ENCODE measurements at regions not wholly inside any gene's neighbourhood (a gene's known extent, or its start where the extent isn't known, plus 50 kb on each side); places are given as distances from the start of the nearest gene placed in this dataset.

GRCh38 chr6:102355578-102355977 is 962.1 kb downstream of the GRIK2 start:
- intact Hi-C loops (cut with micrococcal nuclease), result no loop called here
- H3K27me3 ChIP-seq (ENCODE audit: control insufficient read depth in 2 of 2, insufficient read depth in 2 of 2, low read length in 2 of 2), result no peaks in the 10 kb centered on the region
- CTCF ChIA-PET, result no interaction called here
- H3K9ac ChIP-seq (replicated peaks; ENCODE audit: extremely low read depth, insufficient read depth, low read length), result no peak overlapping the region
- dilution Hi-C loops (cut with MboI; ENCODE audit: extremely low pct_ligation_motif_present, low sequenced_read_pairs), result no loop called here
- H3K9me3 ChIP-seq (replicated peaks; ENCODE audit: control insufficient read depth, insufficient read depth, low read length), result no peaks in the 10 kb centered on the region
- no peak overlapping the region for H3K4me3 ChIP-seq (replicated peaks in 1 of 3; ENCODE audit: insufficient read depth in 1 of 3, low read depth in 1 of 3, low read length in 3 of 3)
- no TSS peak for BruUV-seq (replicated peaks)
- no peak overlapping the region for H3K4me2 ChIP-seq (ENCODE audit: insufficient read depth, low read length)
- FAIRE-seq, result no peak
- TF ChIP-seq FOS (IDR thresholded peaks at IDR 0.05; ENCODE audit: borderline replicate concordance, insufficient read depth, low read length) (no peak), MAX (IDR thresholded peaks at IDR 0.05; ENCODE audit: insufficient read depth, insufficient read length) (no peak), CTCF (IDR thresholded peaks at IDR 0.05; ENCODE audit: extremely low read depth in 1 of 2, insufficient read depth in 1 of 2, low read depth in 1 of 2, low read length in 2 of 2) (no peak), MYC (IDR thresholded peaks at IDR 0.05; ENCODE audit: low read depth, low read length) (no peak)
- no peak for DNase-seq (ENCODE audit: low read depth, low spot score)
- no peak overlapping the region for H2AFZ ChIP-seq (ENCODE audit: low read depth, low read length)
- H3K79me2 ChIP-seq (ENCODE audit: control insufficient read depth, insufficient read depth, low read length), result no peaks in the 10 kb centered on the region
- POLR2A ChIA-PET, result no interaction called here
- no peaks in the 10 kb centered on the region for H4K20me1 ChIP-seq (replicated peaks; ENCODE audit: control insufficient read depth, extremely low read depth, insufficient read depth, low read length)
- no peaks in the 10 kb centered on the region for H3K9me1 ChIP-seq (replicated peaks; ENCODE audit: control insufficient read depth, extremely low read depth, insufficient read depth, low read length)
- no peak overlapping the region for H3K27ac ChIP-seq (ENCODE audit: insufficient read depth, low read depth, low read length)
- H3K4me1 ChIP-seq (ENCODE audit: control insufficient read depth, extremely low read depth, insufficient read depth, low read length), result no peaks in the 10 kb centered on the region
- H3K36me3 ChIP-seq (ENCODE audit: control insufficient read depth in 2 of 2, extremely low read depth in 1 of 2, insufficient read depth in 2 of 2, low read length in 2 of 2), result no peaks in the 10 kb centered on the region

- no peaks in the 10 kb centered on the region for H3K27me3 ChIP-seq (ENCODE audit: control insufficient read depth in 2 of 2, insufficient read depth in 2 of 2, low read length in 2 of 2)
- H3K9me3 ChIP-seq (replicated peaks; ENCODE audit: control insufficient read depth, insufficient read depth, low read length), result no peaks in the 10 kb centered on the region
- H3K4me3 ChIP-seq (replicated peaks in 1 of 3; ENCODE audit: insufficient read depth in 1 of 3, low read depth in 1 of 3, low read length in 3 of 3), result no peak overlapping the region
- BruUV-seq (replicated peaks), result no TSS peak
- H2AFZ ChIP-seq (ENCODE audit: low read depth, low read length), result no peak overlapping the region
- POLR2A ChIA-PET, result no interaction called here
- H3K27ac ChIP-seq (ENCODE audit: insufficient read depth, low read depth, low read length), result no peak overlapping the region
- H4K20me1 ChIP-seq (replicated peaks; ENCODE audit: control insufficient read depth, extremely low read depth, insufficient read depth, low read length), result no peaks in the 10 kb centered on the region
- no peak for FAIRE-seq
- no peaks in the 10 kb centered on the region for H3K36me3 ChIP-seq (ENCODE audit: control insufficient read depth in 2 of 2, extremely low read depth in 1 of 2, insufficient read depth in 2 of 2, low read length in 2 of 2)
- dilution Hi-C loops (cut with MboI; ENCODE audit: extremely low pct_ligation_motif_present, low sequenced_read_pairs), result no loop called here
- no peaks in the 10 kb centered on the region for H3K9me1 ChIP-seq (replicated peaks; ENCODE audit: control insufficient read depth, extremely low read depth, insufficient read depth, low read length)
- TF ChIP-seq MYC (IDR thresholded peaks at IDR 0.05; ENCODE audit: low read depth, low read length) (no peak), EZH2 (IDR thresholded peaks at IDR 0.05; ENCODE audit: borderline replicate concordance, low read depth, low read length, severe bottlenecking) (no peak), JUN (IDR thresholded peaks at IDR 0.05; ENCODE audit: borderline replicate concordance, insufficient read depth, insufficient read length, low read depth) (no peak), POLR2AphosphoS5 (IDR thresholded peaks at IDR 0.05; ENCODE audit: insufficient read depth, low read depth, low read length) (no peak), GATA2 (IDR thresholded peaks at IDR 0.05; ENCODE audit: insufficient read depth, insufficient read length, low read depth, low read length) (no peak), CTCF (IDR thresholded peaks at IDR 0.05; ENCODE audit: extremely low read depth in 1 of 2, insufficient read depth in 1 of 2, low read depth in 1 of 2, low read length in 2 of 2) (no peak), MAX (IDR thresholded peaks at IDR 0.05; ENCODE audit: insufficient read depth, insufficient read length) (no peak), FOS (IDR thresholded peaks at IDR 0.05; ENCODE audit: borderline replicate concordance, insufficient read depth, low read length) (no peak), POLR2A (IDR thresholded peaks at IDR 0.05; ENCODE audit: low read depth, low read length) (no peak)
- no peaks in the 10 kb centered on the region for H3K4me1 ChIP-seq (ENCODE audit: control insufficient read depth, extremely low read depth, insufficient read depth, low read length)
- intact Hi-C loops (cut with micrococcal nuclease), result no loop called here
- H3K9ac ChIP-seq (replicated peaks; ENCODE audit: extremely low read depth, insufficient read depth, low read length), result no peak overlapping the region
- no peak overlapping the region for H3K4me2 ChIP-seq (ENCODE audit: insufficient read depth, low read length)
- CTCF ChIA-PET, result no interaction called here
- DNase-seq (ENCODE audit: low read depth, low spot score), result no peak
- no peaks in the 10 kb centered on the region for H3K79me2 ChIP-seq (ENCODE audit: control insufficient read depth, insufficient read depth, low read length)
Observed at GRCh38 chr6:102352552-102352951, 959.0 kb downstream of the GRIK2 start.

Data from endothelial cell of umbilical vein (primary cell).